RWPE1 (cell line): ENCODE measurements at regions not wholly inside any gene's neighbourhood (a gene's known extent, or its start where the extent isn't known, plus 50 kb on each side); places are given as distances from the start of the nearest gene placed in this dataset.

Experiments used
- CTCF ChIA-PET: fragments of 350-600 bp; sonication (Branson Sonifier 250); formaldehyde crosslinking; extraction: SDS; loops from one replicate; lab custom pipeline; 2021; lab: Yijun Ruan, JAX
- POLR2A ChIA-PET: fragments of 400-600 bp; formaldehyde crosslinking; extraction: SDS; loops from one replicate; lab custom pipeline; 2020; ENCODE audit warnings: antibody characterized with exemption; ENCODE audit not compliant: low non-redundant PET; lab: Yijun Ruan, JAX
- DNase-seq: peaks from one replicate; pipeline ENCODE4 v3.0.0; 2012; ENCODE audit warnings: low spot score
- H3K27ac ChIP-seq: fragments of 450-650 bp; 2 replicates; pipeline ENCODE4 v1.5.1; 2017
- TF ChIP-seq, protein P1 (sequence below): fragments of 450-650 bp; conservative IDR thresholded peaks from 2 replicates; pipeline ENCODE4 v1.5.1; 2017; ENCODE audit warnings: low read depth, mild to moderate bottlenecking

- ChIA-PET CTCF (no interaction called here), POLR2A (no interaction called here)
- H3K27ac ChIP-seq: no peak overlapping the region
- TF ChIP-seq, protein P1, sequence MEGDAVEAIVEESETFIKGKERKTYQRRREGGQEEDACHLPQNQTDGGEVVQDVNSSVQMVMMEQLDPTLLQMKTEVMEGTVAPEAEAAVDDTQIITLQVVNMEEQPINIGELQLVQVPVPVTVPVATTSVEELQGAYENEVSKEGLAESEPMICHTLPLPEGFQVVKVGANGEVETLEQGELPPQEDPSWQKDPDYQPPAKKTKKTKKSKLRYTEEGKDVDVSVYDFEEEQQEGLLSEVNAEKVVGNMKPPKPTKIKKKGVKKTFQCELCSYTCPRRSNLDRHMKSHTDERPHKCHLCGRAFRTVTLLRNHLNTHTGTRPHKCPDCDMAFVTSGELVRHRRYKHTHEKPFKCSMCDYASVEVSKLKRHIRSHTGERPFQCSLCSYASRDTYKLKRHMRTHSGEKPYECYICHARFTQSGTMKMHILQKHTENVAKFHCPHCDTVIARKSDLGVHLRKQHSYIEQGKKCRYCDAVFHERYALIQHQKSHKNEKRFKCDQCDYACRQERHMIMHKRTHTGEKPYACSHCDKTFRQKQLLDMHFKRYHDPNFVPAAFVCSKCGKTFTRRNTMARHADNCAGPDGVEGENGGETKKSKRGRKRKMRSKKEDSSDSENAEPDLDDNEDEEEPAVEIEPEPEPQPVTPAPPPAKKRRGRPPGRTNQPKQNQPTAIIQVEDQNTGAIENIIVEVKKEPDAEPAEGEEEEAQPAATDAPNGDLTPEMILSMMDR: no peak
- DNase-seq: no peak
These were observed 380.3 kb downstream of the NYAP2 start for GRCh38 chr2:225779829-225780228.

DNA sequence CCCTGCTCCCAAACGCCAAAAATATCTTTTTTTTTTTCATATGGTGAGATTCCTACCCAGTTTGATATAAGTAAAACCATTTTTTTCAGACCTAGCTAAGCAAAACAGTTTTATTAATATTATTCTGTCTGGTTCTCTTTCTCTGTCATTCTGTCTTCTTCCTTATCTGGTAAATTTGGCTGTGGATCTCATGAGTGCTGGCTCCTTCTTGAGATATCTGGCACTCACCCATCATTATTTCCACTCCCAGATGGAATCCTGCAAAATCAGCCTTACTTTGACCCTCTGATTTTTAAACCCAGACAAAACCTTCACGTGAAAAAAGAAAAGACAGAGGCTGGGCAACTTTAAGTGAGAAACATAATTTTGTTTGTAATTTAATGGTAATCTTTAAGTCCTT, 373.6 kb downstream of the NYAP2 start:
- ChIA-PET CTCF (no interaction called here), POLR2A (no interaction called here)

DNA sequence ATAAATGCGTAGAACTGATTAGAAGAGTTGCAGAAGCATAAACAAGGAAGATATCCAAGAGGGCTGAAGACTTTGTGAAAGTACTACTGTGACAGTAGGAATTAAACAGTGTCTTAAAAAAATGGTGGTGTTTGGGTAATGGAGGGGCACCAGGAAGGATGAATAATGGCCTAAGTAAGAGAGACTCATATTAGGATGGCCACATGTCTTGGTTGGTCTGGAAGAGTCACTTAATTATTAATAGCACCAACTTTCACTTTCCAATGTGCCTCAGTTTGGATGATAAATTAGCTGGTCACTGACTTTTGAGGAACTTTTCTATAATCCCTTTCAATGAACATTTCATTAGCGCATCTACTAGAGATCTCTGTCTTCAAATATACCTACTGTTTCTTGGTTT, 372.2 kb downstream of the NYAP2 start:
- no peak overlapping the region for H3K27ac ChIP-seq
- ChIA-PET CTCF (no interaction called here), POLR2A (no interaction called here)
- TF ChIP-seq, protein P1: no peak
- DNase-seq: no peak

More for the DNA sequence above, 373.6 kb downstream of the NYAP2 start:
- TF ChIP-seq, protein P1: no peak
- DNase-seq: no peak
- no peak overlapping the region for H3K27ac ChIP-seq

- no peak overlapping the region for H3K27ac ChIP-seq
- ChIA-PET CTCF (no interaction called here), POLR2A (no interaction called here)
- TF ChIP-seq, protein P1: no peak
- DNase-seq: no peak
These were observed 369.2 kb downstream of the NYAP2 start for GRCh38 chr2:225768741-225769140.

- TF ChIP-seq, protein P1: no peak
- DNase-seq: no peak
- CTCF ChIA-PET: interaction anchor here (0.6 kb wide), 1 partner anchor 1584 kb away, joined by 4 read pairs; no protein-coding TSS in a partner anchor
- no peak overlapping the region for H3K27ac ChIP-seq
- POLR2A ChIA-PET: no interaction called here
These were observed 366.9 kb downstream of the NYAP2 start for GRCh38 chr2:225766431-225766830.

DNA sequence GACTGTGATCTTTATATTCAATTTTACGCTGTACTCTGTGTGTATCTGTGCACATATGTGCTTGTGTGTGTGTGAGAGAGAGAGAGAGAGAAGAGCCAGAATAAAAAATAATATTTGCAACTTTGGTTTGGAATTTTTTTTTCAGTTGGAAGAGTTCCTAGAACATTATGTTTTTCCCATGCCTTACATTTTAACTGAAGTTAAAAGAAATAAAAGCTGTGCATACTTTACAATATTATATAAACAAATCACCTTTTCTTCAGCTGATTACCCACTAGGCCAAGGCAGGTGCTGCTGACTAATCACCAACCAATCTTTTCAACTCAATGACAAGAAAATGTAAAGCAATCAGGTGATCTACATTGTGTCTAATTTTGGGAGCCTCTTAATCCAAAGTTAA, 366.3 kb downstream of the NYAP2 start:
- CTCF ChIA-PET: no interaction called here
- TF ChIP-seq, protein P1: no peak
- no peak for DNase-seq
- POLR2A ChIA-PET: no interaction called here
- H3K27ac ChIP-seq: no peak overlapping the region
